ENCODE measurements at regions not wholly inside any gene's neighbourhood (a gene's known extent, or its start where the extent isn't known, plus 50 kb on each side); places are given as distances from the start of the nearest gene placed in this dataset.

GRCh38 chr10:108307925-108308312 is 1143.4 kb upstream of the SORCS1 start:
- Histone ChIP-seq H3K79me2 (ENCODE audit: insufficient read depth, low read length) (no peaks in the 10 kb centered on the region), H3K9me3 (ENCODE audit: insufficient read depth, low read length) (no peaks in the 10 kb centered on the region), H3K9ac (ENCODE audit: low read length) (no peak overlapping the region), H3K36me3 (ENCODE audit: low read length) (no peaks in the 10 kb centered on the region), H2AFZ (ENCODE audit: low read depth, low read length, severe bottlenecking) (no peak overlapping the region), H3K4me3 (ENCODE audit: insufficient read depth, low read length, poor library complexity, severe bottlenecking) (no peak overlapping the region), H3F3A (ENCODE audit: insufficient read depth) (no peaks in the 10 kb centered on the region), H3K27ac (ENCODE audit: low read depth, low read length) (no peak overlapping the region), H4K20me1 (ENCODE audit: low read depth, low read length) (no peaks in the 10 kb centered on the region), H3K9me2 (replicated peaks; ENCODE audit: insufficient read depth, low read length) (no peaks in the 10 kb centered on the region), H3K27me3 (ENCODE audit: low read length) (no peaks in the 10 kb centered on the region), H3K4me2 (ENCODE audit: low read depth, low read length, poor library complexity, severe bottlenecking) (no peak overlapping the region)
- TF ChIP-seq EZH2phosphoT487 (conservative IDR thresholded peaks at IDR 0.05; ENCODE audit: low read length) (no peak), CTCF (IDR thresholded peaks at IDR 0.05; ENCODE audit: insufficient read depth, low read length, poor library complexity, severe bottlenecking) (no peak)

DNA sequence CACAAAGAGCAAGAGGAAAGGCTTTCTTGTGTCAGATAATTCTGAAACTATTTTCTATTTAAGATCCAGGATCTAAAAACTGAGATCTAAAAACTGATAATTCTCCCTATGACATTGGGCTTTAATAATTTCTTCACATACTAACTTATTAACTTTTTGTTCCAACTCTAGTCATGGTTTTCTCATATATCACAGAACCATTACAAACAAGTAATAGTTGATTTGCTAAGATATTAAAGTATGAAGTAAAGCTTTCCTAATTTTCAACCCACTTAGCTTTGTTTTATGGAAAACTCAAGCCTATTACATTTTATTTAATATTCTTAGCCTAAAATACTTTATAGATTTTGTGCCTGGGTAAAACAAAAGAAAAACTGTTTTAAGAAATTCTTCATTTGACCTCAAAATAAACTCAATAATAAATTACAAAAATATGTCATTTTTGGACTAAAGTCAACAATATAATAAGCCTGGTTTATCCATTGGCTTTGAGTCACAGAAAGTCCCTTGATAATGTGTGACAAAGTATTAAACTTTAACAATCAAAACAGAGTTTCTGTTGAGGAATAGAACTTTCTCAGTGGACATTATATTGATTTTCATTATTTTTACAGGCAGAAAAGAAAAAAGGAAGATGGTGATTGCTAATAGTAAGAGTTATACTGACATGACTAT is 1142.9 kb upstream of the SORCS1 start:
- TF ChIP-seq EZH2phosphoT487 (conservative IDR thresholded peaks at IDR 0.05; ENCODE audit: low read length) = no peak
- no peak for TF ChIP-seq CTCF (IDR thresholded peaks at IDR 0.05; ENCODE audit: insufficient read depth, low read length, poor library complexity, severe bottlenecking)
- no peaks in the 10 kb centered on the region for H3K27me3 ChIP-seq (ENCODE audit: low read length)
- H3K79me2 ChIP-seq (ENCODE audit: insufficient read depth, low read length) = no peaks in the 10 kb centered on the region
- no peak overlapping the region for H2AFZ ChIP-seq (ENCODE audit: low read depth, low read length, severe bottlenecking)
- no peak overlapping the region for H3K4me3 ChIP-seq (ENCODE audit: insufficient read depth, low read length, poor library complexity, severe bottlenecking)
- no peaks in the 10 kb centered on the region for H4K20me1 ChIP-seq (ENCODE audit: low read depth, low read length)
- H3K9me3 ChIP-seq (ENCODE audit: insufficient read depth, low read length) = no peaks in the 10 kb centered on the region
- H3K4me2 ChIP-seq (ENCODE audit: low read depth, low read length, poor library complexity, severe bottlenecking) = no peak overlapping the region
- H3K9ac ChIP-seq (ENCODE audit: low read length) = no peak overlapping the region
- 0 out of 2 replicates have a peak, but pooled peaks cover 3% of the 10 kb centered on the region for H3K9me2 ChIP-seq (replicated peaks; ENCODE audit: insufficient read depth, low read length)
- H3F3A ChIP-seq (ENCODE audit: insufficient read depth) = no peaks in the 10 kb centered on the region
- H3K27ac ChIP-seq (ENCODE audit: low read depth, low read length) = no peak overlapping the region
- no peaks in the 10 kb centered on the region for H3K36me3 ChIP-seq (ENCODE audit: low read length)

- H3F3A ChIP-seq (ENCODE audit: insufficient read depth) = no peaks in the 10 kb centered on the region
- no peaks in the 10 kb centered on the region for H3K9me3 ChIP-seq (ENCODE audit: insufficient read depth, low read length)
- no peak overlapping the region for H3K9ac ChIP-seq (ENCODE audit: low read length)
- no peaks in the 10 kb centered on the region for H3K27me3 ChIP-seq (ENCODE audit: low read length)
- H3K4me2 ChIP-seq (ENCODE audit: low read depth, low read length, poor library complexity, severe bottlenecking) = no peak overlapping the region
- 0 out of 2 replicates have a peak, but pooled peaks cover 4% of the 10 kb centered on the region for H3K9me2 ChIP-seq (replicated peaks; ENCODE audit: insufficient read depth, low read length)
- TF ChIP-seq CTCF (IDR thresholded peaks at IDR 0.05; ENCODE audit: insufficient read depth, low read length, poor library complexity, severe bottlenecking) = no peak
- no peak for TF ChIP-seq EZH2phosphoT487 (conservative IDR thresholded peaks at IDR 0.05; ENCODE audit: low read length)
- H3K36me3 ChIP-seq (ENCODE audit: low read length) = no peaks in the 10 kb centered on the region
- H3K4me3 ChIP-seq (ENCODE audit: insufficient read depth, low read length, poor library complexity, severe bottlenecking) = no peak overlapping the region
- H2AFZ ChIP-seq (ENCODE audit: low read depth, low read length, severe bottlenecking) = no peak overlapping the region
- H3K79me2 ChIP-seq (ENCODE audit: insufficient read depth, low read length) = no peaks in the 10 kb centered on the region
- H4K20me1 ChIP-seq (ENCODE audit: low read depth, low read length) = no peaks in the 10 kb centered on the region
- H3K27ac ChIP-seq (ENCODE audit: low read depth, low read length) = no peak overlapping the region
These were observed 1138.6 kb upstream of the SORCS1 start for GRCh38 chr10:108303149-108303548.
